Activated CD4-positive, alpha-beta T cell treated with anti-CD3 and anti-CD28 coated beads for 36 hours (primary cell): ENCODE measurements at regions not wholly inside any gene's neighbourhood (a gene's known extent, or its start where the extent isn't known, plus 50 kb on each side); places are given as distances from the start of the nearest gene placed in this dataset.

Experiments
- ATAC-seq: fragments of 200-7000 bp; cut with Tn5 transposase; one replicate; pipeline ENCODE4 v1.10.0; 2021; ENCODE audit warnings: mild to moderate bottlenecking, moderate library complexity
- CTCF ChIA-PET: fragments of 350-600 bp; sonication (Branson Sonifier 250); formaldehyde crosslinking; loops from one replicate; lab custom pipeline; 2021; ENCODE audit warnings: antibody characterized with exemption; lab: Charles Lee
- POLR2A ChIA-PET: fragments of 350-600 bp; sonication (Branson Sonifier 250); formaldehyde crosslinking; loops from one replicate; lab custom pipeline; 2021; ENCODE audit warnings: antibody characterized with exemption, inconsistent platforms; lab: Charles Lee
- DNase-seq: peaks from one replicate; pipeline ENCODE4 v3.0.0-alpha.2; 2020
- H3K27ac Mint-ChIP-seq: one replicate; pipeline ENCODE4 v1.8.0; 2021; ENCODE audit warnings: mixed read lengths
- H3K27me3 Mint-ChIP-seq: one replicate; pipeline ENCODE4 v1.8.0; 2021; ENCODE audit warnings: mixed read lengths
- H3K36me3 Mint-ChIP-seq: one replicate; pipeline ENCODE4 v1.8.0; 2021; ENCODE audit warnings: low read depth, mixed read lengths
- H3K4me1 Mint-ChIP-seq: one replicate; pipeline ENCODE4 v1.8.0; 2021; ENCODE audit warnings: mixed read lengths
- H3K4me3 Mint-ChIP-seq: one replicate; pipeline ENCODE4 v1.8.0; 2021; ENCODE audit warnings: mild to moderate bottlenecking, moderate library complexity, mixed read lengths
- H3K9me3 Mint-ChIP-seq: one replicate; pipeline ENCODE4 v1.8.0; 2021; ENCODE audit warnings: low read depth, mixed read lengths
- intact Hi-C, 2 experiments: fragments of 100-400 bp; cut with DNase I in 1 of 2; cut with micrococcal nuclease in 1 of 2; formaldehyde crosslinking; loops; one replicate each; pipeline versions ENCODE4 v1.14.2 to v1.15.1; 2022 to 2024; cut with DNase I, micrococcal nuclease

GRCh38 chr16:54208237-54208636 is 78.3 kb downstream of the IRX3 start:
- no peaks in the 10 kb centered on the region for H3K36me3 Mint-ChIP-seq
- DNase-seq (no peak), ATAC-seq (no peak)
- ChIA-PET POLR2A (no interaction called here), CTCF (no interaction called here)
- no peaks in the 10 kb centered on the region for H3K27me3 Mint-ChIP-seq
- H3K4me1 Mint-ChIP-seq: no peaks in the 10 kb centered on the region
- no peak overlapping the region for H3K27ac Mint-ChIP-seq
- H3K9me3 Mint-ChIP-seq: no peaks in the 10 kb centered on the region
- no peak overlapping the region for H3K4me3 Mint-ChIP-seq
- intact Hi-C loops: no loop called here

- POLR2A ChIA-PET: no interaction called here
- ATAC-seq (no peak), DNase-seq (no peak)
- H3K4me3 Mint-ChIP-seq: no peak overlapping the region
- CTCF ChIA-PET: interaction anchor here (0.6 kb wide), 1 partner anchor 42 kb away, joined by 3 read pairs; no protein-coding TSS in a partner anchor
- no peaks in the 10 kb centered on the region for H3K36me3 Mint-ChIP-seq
- H3K9me3 Mint-ChIP-seq: no peaks in the 10 kb centered on the region
- H3K27me3 Mint-ChIP-seq: no peaks in the 10 kb centered on the region
- intact Hi-C loops: no loop called here
- no peak overlapping the region for H3K27ac Mint-ChIP-seq
- H3K4me1 Mint-ChIP-seq: no peaks in the 10 kb centered on the region
Measured at GRCh38 chr16:54207837-54208236, 78.8 kb downstream of the IRX3 start.

GRCh38 chr16:54204756-54205155 is 81.8 kb downstream of the IRX3 start:
- DNase-seq (no peak), ATAC-seq (no peak)
- intact Hi-C loops: no loop called here
- CTCF ChIA-PET: no interaction called here
- H3K27me3 Mint-ChIP-seq: no peaks in the 10 kb centered on the region
- H3K27ac Mint-ChIP-seq: no peak overlapping the region
- H3K4me3 Mint-ChIP-seq: no peak overlapping the region
- H3K4me1 Mint-ChIP-seq: no peaks in the 10 kb centered on the region
- H3K9me3 Mint-ChIP-seq: no peaks in the 10 kb centered on the region
- POLR2A ChIA-PET: no interaction called here
- no peaks in the 10 kb centered on the region for H3K36me3 Mint-ChIP-seq

GRCh38 chr16:54203851-54204505 is 82.6 kb downstream of the IRX3 start:
- Mint-ChIP-seq H3K4me3 (no peak overlapping the region), H3K27me3 (no peaks in the 10 kb centered on the region), H3K27ac (no peak overlapping the region), H3K4me1 (no peaks in the 10 kb centered on the region), H3K36me3 (no peaks in the 10 kb centered on the region), H3K9me3 (no peaks in the 10 kb centered on the region)
- ChIA-PET CTCF (no interaction called here), POLR2A (no interaction called here)
- ATAC-seq (no peak), DNase-seq (no peak)
- intact Hi-C loops: no loop called here

GRCh38 chr16:54203384-54203783 is 83.2 kb downstream of the IRX3 start:
- ChIA-PET CTCF (no interaction called here), POLR2A (no interaction called here)
- no peak for DNase-seq
- Mint-ChIP-seq H3K36me3 (no peaks in the 10 kb centered on the region), H3K4me3 (no peak overlapping the region), H3K27me3 (no peaks in the 10 kb centered on the region), H3K9me3 (no peaks in the 10 kb centered on the region), H3K27ac (no peak overlapping the region), H3K4me1 (no peaks in the 10 kb centered on the region)
- intact Hi-C loops: no loop called here
- ATAC-seq: no peak
